NOMO-1 treated with dmso at 0.1 percent for 144 hours (cell line): ENCODE measurements at regions not wholly inside any gene's neighbourhood (a gene's known extent, or its start where the extent isn't known, plus 50 kb on each side); places are given as distances from the start of the nearest gene placed in this dataset.

Experiments used
- DNase-seq: peaks from one replicate; lab custom pipeline; 2025; ENCODE audit not compliant: unreplicated experiment; lab: John Stamatoyannopoulos, UW

DNA sequence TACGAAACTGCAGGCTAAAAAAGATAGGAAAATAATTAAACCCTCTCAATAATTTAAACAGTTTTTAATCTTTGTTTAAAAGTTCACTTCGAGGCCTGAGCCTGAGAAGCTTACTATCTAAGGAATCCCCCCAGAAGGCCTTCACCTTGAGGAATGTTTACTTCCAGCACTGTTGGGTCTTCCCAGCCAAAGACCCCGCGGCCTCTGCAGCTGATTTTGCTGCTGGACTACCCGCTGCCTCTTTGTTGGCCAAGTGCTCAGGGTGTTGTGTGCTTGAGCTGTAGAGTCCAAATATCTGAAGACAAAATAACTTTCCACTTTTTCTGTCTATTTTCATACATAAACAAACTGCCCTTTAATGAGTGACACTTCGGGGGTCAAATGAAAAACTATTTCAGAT lies 292.7 kb downstream of the GLRX3 start:
- DNase-seq: no peak

- DNase-seq: no peak
These were observed 293.6 kb downstream of the GLRX3 start for GRCh38 chr10:130429809-130430208.

DNA sequence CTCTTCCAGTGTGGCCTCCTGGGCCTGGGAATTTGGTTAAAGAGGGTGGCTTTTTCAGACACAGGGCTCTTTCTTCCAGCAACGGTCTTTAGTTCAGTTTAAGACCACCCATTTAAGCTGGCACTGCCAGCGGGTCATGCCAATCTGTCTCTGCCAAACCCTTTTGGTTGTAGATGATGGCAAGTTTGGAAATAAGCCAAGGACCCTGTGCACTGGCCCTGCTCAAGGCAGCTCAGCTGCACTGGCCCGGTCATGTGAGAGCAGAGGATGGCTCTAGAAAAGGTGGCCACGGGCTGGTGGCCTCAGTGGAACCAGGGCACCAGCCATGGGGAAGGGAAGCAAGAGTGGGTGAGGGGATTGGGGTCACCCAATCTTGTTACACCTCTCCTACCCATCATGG lies 294.1 kb downstream of the GLRX3 start:
- DNase-seq: no peak

- DNase-seq: no peak
These were observed 294.9 kb downstream of the GLRX3 start for GRCh38 chr10:130430852-130431704.

DNA sequence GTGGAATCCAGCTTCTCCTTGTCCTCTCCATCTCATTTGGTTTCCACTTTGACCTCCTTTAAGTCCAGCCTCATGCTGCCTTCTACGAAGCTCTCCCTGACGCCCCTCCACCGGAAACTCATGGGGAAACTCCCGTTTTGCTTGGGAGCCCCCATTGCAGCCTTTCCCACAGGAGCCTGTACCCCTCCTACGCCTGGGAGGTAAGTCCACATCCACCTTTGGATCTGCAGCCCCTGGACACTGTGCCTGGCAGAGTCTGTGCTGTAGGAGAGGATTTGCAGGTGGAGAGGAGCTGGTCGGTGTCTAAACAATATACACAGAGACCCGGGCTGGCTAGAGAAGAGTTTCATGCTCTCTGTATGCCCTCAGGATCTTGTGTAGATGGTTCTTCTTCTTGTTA lies 296.1 kb downstream of the GLRX3 start:
- no peak for DNase-seq

DNA sequence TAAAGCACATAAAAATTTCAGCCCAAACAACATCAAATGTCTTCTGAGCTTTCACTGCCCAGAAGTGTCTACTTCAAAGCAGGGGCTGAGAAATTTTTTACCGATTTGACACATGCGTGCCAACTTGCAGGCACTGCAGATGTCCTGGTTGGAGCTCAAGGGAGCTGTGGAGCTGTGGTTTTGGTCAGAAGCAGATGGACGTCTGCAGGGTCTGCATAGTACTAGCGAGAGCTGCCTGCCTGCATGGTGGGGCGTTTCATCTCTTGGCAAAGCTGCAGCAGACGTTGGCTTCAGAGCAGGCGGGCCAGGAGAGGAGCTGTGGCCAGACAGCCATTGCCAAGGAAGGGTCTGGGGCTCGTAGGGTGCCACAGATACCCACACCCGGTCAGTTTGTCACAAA lies 296.7 kb downstream of the GLRX3 start:
- DNase-seq: no peak

DNA sequence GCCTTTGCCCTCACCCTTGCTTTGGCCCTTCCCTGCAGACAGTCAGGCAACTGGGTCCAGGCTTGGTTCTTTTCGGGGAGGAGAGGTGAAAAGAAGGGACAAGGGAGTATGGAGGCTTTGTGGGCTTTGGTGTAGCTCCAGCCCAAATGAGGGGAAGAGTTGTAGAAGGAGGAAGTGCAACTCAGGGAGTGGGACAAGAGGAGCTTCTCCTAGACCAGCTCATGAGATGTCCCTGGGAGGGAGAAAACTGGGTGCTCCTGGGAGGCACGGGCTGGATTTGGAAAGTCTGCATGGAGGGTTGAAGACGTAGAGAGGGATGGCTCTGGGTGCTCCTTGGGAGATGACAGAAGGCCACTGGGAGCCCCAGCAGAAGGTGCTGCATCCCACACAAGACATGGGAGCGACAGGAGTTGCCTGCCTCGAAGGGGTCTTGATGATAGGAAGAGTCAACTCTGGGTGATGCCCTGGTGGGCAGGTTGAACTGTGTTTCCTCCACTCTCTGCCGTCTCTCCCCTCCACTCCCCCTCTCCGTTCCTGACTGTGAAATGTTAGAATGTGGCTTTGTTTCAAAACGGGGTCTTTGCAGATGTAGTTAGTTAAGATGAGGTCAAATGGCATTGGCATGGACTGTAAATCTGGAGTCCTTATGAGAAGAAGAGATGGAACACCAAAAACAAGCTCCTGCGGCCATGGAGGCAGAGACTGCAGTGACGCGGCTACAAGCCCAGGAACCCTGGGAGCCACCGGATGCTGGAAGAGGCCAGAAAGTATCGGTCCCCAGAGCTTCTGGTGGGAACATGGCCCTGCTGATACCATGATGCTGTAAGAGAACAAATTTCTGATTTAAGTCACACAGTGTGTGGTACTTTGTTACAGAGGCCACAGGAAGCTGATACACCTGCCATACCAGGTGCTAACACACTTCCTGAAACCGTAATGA lies 298.5 kb downstream of the GLRX3 start:
- DNase-seq: no peak

DNA sequence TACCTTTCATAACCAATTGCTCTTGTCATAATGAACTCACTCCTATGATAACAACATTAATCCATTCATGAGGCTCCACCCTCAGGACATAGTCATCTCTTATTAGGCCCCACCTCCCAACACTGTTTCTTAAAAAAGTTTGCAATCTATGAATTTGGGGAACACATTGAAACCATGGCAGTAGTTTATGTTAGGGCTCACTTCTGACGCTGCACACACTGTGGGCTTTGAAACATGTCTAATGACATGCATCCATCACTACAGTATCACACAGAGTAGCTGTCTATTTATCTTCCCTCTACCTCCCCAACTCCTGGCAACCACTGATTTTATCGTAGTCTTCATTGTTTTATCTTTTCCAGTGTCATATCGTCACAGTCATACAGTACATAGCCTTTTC lies 299.8 kb downstream of the GLRX3 start:
- DNase-seq: no peak

DNA sequence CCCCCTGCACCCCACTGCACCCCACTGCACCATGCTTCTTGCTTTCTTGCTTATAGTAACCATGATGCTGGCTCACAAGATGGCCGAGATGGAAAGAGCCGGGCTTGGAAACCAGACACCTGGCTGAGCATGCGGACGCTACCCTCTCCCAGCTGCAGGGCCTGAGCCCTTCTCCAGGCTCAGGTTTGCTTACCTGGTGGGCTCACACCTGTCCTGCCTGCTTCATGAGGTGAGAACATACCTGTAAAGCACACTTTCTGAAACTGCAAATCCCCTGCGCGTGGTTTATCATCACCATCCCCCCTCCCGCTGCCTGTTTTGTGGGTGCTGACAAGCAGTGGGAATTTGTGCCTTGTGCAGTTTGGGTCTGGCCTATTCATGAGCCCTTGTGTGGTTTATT lies 302.7 kb downstream of the GLRX3 start:
- DNase-seq: no peak

- no peak for DNase-seq
These were observed 303.6 kb downstream of the GLRX3 start for GRCh38 chr10:130439766-130440165.

GRCh38 chr10:130440494-130440893 lies 304.3 kb downstream of the GLRX3 start:
- no peak for DNase-seq

- DNase-seq: no peak
These were observed 304.8 kb downstream of the GLRX3 start for GRCh38 chr10:130440971-130441370.

DNA sequence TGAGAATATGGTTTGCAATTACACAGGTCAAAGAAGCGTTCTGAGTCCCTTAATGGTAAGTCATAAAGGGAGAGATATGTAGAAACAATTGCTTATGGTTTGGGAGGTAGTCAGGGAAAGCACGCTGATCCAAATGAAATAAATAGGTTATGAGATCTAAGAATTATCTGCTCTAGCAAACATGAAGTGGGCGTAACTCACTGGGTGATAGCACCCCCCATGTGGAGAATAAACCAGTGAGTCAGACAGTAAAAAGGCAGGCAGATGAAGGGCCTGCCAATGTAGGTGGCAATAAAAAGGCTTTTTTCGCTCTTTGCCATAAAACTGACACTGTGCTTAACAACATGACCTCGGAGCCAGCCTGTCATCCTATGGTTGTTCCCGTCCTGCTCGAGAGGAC lies 306.9 kb downstream of the GLRX3 start:
- DNase-seq: no peak

GRCh38 chr10:130453036-130453720 lies 317.0 kb downstream of the GLRX3 start:
- no peak for DNase-seq

DNA sequence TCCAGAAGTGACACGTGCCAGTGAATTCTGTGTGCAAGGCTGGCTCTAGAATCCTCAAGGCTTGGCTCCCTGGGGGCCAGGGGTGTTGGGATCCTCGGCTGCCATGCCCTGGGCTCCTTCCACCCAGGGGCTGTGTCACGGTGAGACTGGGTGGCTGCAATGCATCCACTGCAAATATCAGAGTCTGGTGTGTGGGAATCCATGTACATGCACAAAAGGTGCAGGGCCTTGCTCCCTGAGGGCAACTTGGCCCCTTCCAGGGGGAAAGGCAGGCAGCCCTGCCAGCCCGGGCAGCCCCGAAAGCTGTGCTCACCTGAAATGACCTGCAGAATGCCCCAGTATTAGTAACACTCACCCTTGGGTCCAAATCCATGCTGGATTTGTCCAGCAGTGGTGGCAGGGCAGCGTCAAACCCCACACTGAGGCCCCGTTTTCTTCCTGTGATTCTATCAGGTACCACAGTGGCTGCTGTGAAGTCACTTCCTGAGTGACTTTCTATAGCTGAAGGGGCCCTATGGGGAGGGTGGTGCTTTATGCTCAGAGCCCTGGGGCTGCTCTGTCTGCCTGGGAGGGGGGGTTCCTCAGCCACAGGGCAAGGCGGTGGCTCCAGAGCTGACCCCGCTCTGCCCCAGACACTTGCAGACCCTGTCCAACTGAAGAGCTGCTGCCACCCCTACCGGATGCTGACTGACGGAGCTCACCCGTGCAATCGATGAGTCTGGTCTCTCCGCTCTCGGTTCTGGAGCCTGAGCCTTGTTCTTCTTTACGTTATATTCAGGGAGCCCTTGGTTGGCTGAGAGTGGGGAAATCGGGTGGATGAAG lies 317.7 kb downstream of the GLRX3 start:
- no peak for DNase-seq

DNA sequence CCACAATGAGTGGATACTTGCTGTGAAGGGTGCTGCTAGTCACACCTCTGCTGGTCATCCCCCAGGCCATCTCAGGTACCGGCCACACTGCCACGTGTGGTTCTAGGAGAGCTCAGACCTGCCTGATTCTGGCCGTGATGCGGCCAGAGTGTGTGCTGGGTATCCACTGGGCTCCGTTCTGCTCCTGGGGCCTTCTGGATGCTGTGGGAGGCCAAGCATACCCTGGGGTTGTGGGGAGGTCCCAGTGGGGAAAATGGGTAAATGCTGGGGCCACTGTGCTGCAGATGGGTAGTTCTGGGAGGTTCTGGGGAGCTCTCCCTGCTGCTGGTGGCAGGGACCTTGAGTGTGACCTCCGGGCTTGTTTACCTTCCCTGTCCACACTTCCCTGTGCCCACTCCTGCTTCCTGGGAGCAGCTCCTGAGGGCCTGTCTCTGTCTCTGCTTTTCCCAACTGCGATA lies 318.4 kb downstream of the GLRX3 start:
- DNase-seq: no peak

DNA sequence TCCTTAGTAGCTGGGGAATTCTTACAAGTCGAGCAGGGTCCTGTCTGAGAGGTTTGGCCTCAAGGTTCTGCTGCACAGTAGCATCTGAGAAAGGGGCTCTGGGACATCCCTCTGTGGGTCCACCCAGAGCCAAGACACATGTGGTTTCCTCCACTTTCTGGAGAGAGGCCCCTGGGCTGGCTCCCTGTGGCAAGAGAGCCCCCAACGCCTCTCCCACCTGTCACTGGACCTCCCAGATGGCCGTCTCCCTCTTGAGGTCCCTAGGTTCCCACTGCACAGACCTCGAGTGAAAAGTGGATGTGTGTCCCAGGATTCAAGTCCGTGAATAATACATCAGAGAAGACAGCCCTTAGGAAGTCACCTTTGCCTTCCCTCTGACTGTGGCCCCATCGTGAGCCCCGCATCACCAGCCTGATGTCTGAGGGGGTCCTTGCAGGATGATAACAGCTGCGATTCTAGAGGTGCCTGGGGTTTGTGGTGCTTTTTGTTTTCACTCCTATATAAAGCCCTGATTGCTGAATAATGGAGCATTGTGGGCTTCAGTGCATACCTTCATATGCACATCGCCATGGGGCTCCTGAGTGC lies 319.0 kb downstream of the GLRX3 start:
- DNase-seq: no peak

DNA sequence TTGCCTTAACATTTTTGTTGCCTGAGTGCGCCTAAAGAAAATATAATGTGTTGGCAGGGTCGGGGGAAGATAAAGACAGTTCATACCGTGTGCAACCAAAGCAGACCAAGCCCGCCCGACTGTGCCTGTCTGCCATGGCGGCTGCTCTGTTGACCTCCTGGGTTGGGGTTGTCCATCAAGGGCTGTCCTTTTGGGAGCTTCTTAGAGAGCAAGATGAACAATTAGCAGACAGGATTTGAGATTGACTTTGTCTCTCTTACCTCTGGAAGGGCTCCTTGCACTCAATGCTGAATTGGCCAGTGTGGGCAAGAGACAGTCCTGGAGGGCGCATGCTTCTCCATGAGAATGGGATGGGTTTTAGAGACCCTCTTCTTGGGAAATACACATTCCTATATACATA lies 319.6 kb downstream of the GLRX3 start:
- DNase-seq: no peak

DNA sequence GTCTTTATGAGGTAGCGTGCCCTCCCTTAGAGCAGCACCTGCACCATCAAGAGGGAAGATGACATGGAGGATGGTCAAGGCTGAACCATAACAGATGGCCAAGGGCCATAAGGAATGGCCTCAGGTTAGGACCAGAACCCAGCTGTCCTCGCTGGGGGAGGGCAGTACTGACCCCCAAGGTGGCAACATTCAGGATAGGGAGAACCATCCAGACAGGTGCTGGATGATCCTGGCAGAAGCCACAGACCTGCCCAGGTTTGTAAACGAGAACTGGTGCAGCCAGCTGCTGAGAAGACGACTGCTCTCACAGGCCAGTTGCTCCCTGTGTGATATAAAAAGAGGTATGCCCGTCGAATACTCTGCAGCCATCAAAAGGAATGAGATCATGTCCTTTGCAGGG lies 320.4 kb downstream of the GLRX3 start:
- DNase-seq: no peak

GRCh38 chr10:130458509-130458908 lies 322.3 kb downstream of the GLRX3 start:
- DNase-seq: no peak
